ENCODE measurements at regions not wholly inside any gene's neighbourhood (a gene's known extent, or its start where the extent isn't known, plus 50 kb on each side); places are given as distances from the start of the nearest gene placed in this dataset.

- no peak for TF ChIP-seq POLR2A (IDR thresholded peaks at IDR 0.05)
- TF ChIP-seq CTCF (IDR thresholded peaks at IDR 0.05) = no peak
These were observed 76.6 kb upstream of the KLF13 start for GRCh38 chr15:31250033-31250432.

Data from transverse colon (tissue), 3 donors.